IMR-90 (cell line): ENCODE measurements at regions not wholly inside any gene's neighbourhood (a gene's known extent, or its start where the extent isn't known, plus 50 kb on each side); places are given as distances from the start of the nearest gene placed in this dataset.

Source experiments
- ATAC-seq: fragments of 200-7000 bp; cut with Tn5 transposase; 2 replicates; pipeline ENCODE4 v1.9.1; 2020; ENCODE audit warnings: low read depth, mild to moderate bottlenecking, moderate library complexity
- BruUV-seq: library from RNA; stranded (reverse); fragments of 400-500 nt; replicated peaks from 2 replicates; lab custom pipeline; 2021; lab: Mats Ljungman, UMichigan
- CTCF ChIA-PET: fragments of 300-600 bp; formaldehyde crosslinking; extraction: SDS; loops from one replicate; lab custom pipeline; 2021; ENCODE audit warnings: antibody characterized with exemption; lab: Yijun Ruan, JAX
- POLR2A ChIA-PET: fragments of 300-600 bp; sonication (Branson Sonifier 250); formaldehyde crosslinking; loops from one replicate; lab custom pipeline; 2022; ENCODE audit warnings: antibody characterized with exemption; ENCODE audit not compliant: unreplicated experiment; lab: Charles Lee
- DNase-seq: peaks from one replicate; pipeline ENCODE4 v3.0.0; 2013
- H2AFZ ChIP-seq: replicated peaks from 2 replicates; pipeline ENCODE3; 2013; ENCODE audit warnings: low read length, mild to moderate bottlenecking; ENCODE audit not compliant: poor library complexity
- H2AK5ac ChIP-seq: 2 replicates; pipeline ENCODE4 v1.6.1; 2013; ENCODE audit warnings: low read depth, low read length, inconsistent platforms
- H2AK9ac ChIP-seq: replicated peaks from 2 replicates; pipeline ENCODE3; 2013; ENCODE audit warnings: mild to moderate bottlenecking, low read depth, low read length, moderate library complexity; ENCODE audit not compliant: poor library complexity
- H2BK120ac ChIP-seq: 2 replicates; pipeline ENCODE4 v1.6.1; 2013; ENCODE audit warnings: low read depth, low read length, inconsistent platforms
- H2BK15ac ChIP-seq: 3 replicates; pipeline ENCODE4 v1.6.1; 2013; ENCODE audit warnings: low read depth, low read length, inconsistent platforms
- H2BK20ac ChIP-seq: 2 replicates; pipeline ENCODE4 v1.6.1; 2013; ENCODE audit warnings: low read depth, mild to moderate bottlenecking, inconsistent platforms, low read length, moderate library complexity
- H2BK5ac ChIP-seq: 2 replicates; pipeline ENCODE4 v1.6.1; 2013; ENCODE audit warnings: mild to moderate bottlenecking, low read depth, low read length, inconsistent platforms; ENCODE audit not compliant: poor library complexity, severe bottlenecking
- H3K14ac ChIP-seq: replicated peaks from 2 replicates; pipeline ENCODE4 v1.6.1; 2013; ENCODE audit warnings: low read depth, low read length, inconsistent platforms
- H3K18ac ChIP-seq: 2 replicates; pipeline ENCODE4 v1.6.1; 2013; ENCODE audit warnings: low read depth, low read length, control low read depth
- H3K23ac ChIP-seq: 2 replicates; pipeline ENCODE4 v1.6.1; 2013; ENCODE audit warnings: low read depth, low read length, inconsistent platforms
- H3K27ac ChIP-seq: 2 replicates; pipeline ENCODE4 v1.5.1; 2013; ENCODE audit warnings: mild to moderate bottlenecking, control low read depth, low read length; ENCODE audit not compliant: insufficient read depth
- H3K27me3 ChIP-seq: 2 replicates; pipeline ENCODE4 v1.6.1; 2013; ENCODE audit warnings: low read length; ENCODE audit not compliant: control insufficient read depth, insufficient read depth
- H3K36me3 ChIP-seq: 2 replicates; pipeline ENCODE4 v1.6.1; 2013; ENCODE audit warnings: low read length, mixed read lengths; ENCODE audit not compliant: control insufficient read depth, insufficient read depth
- H3K4ac ChIP-seq: 2 replicates; pipeline ENCODE4 v1.6.1; 2013; ENCODE audit warnings: low read depth, low read length, inconsistent platforms
- H3K4me1 ChIP-seq: 2 replicates; pipeline ENCODE4 v1.6.1; 2013; ENCODE audit warnings: low read length, mixed read lengths; ENCODE audit not compliant: control insufficient read depth, insufficient read depth
- H3K4me2 ChIP-seq: 2 replicates; pipeline ENCODE4 v1.6.1; 2013; ENCODE audit warnings: low read depth, mild to moderate bottlenecking, control low read depth, low read length, moderate library complexity
- H3K4me3 ChIP-seq: 2 replicates; pipeline ENCODE4 v1.5.1; 2013; ENCODE audit warnings: low read depth, mild to moderate bottlenecking, control low read depth, low read length, moderate library complexity; ENCODE audit not compliant: insufficient read depth
- H3K56ac ChIP-seq: 2 replicates; pipeline ENCODE4 v1.6.1; 2013; ENCODE audit warnings: low read length, inconsistent platforms; ENCODE audit not compliant: insufficient read depth; ENCODE audit errors: extremely low read depth
- H3K79me1 ChIP-seq, 2 experiments: 2 replicates each; pipeline ENCODE4 v1.6.1; 2013; ENCODE audit warnings: low read length in 2 of 2, inconsistent platforms in 1 of 2, low read depth in 1 of 2
- H3K9ac ChIP-seq: 2 replicates; pipeline ENCODE4 v1.6.1; 2013; ENCODE audit warnings: low read depth, low read length, control low read depth
- H3K9me1 ChIP-seq: 2 replicates; pipeline ENCODE4 v1.6.1; 2013; ENCODE audit warnings: low read length, inconsistent platforms; ENCODE audit not compliant: insufficient read depth
- H3K9me3 ChIP-seq: 2 replicates; pipeline ENCODE4 v1.6.1; 2013; ENCODE audit warnings: low read length; ENCODE audit not compliant: control insufficient read depth, insufficient read depth
- H4K20me1 ChIP-seq: 2 replicates; pipeline ENCODE4 v1.6.1; 2013; ENCODE audit warnings: low read length, inconsistent platforms; ENCODE audit not compliant: insufficient read depth
- H4K5ac ChIP-seq: 2 replicates; pipeline ENCODE4 v1.6.1; 2013; ENCODE audit warnings: mild to moderate bottlenecking, low read depth, low read length, control low read depth
- H4K8ac ChIP-seq, 2 experiments: 2 replicates each; pipeline ENCODE4 v1.6.1; 2013; ENCODE audit warnings: low read depth in 2 of 2, low read length in 2 of 2, control low read depth in 1 of 2, inconsistent platforms in 1 of 2
- H4K91ac ChIP-seq: 2 replicates; pipeline ENCODE4 v1.6.1; 2013; ENCODE audit warnings: low read depth, low read length, inconsistent platforms; ENCODE audit not compliant: insufficient read depth
- CHD1 ChIP-seq: IDR thresholded peaks from 2 replicates; pipeline ENCODE4 v1.6.1; 2012; ENCODE audit warnings: low read depth, low read length, improper control_type of control experiment
- ELK1 ChIP-seq: fragments of 150-350 bp; IDR thresholded peaks from 2 replicates; pipeline ENCODE4 v1.6.1; 2016; ENCODE audit warnings: low read depth, mild to moderate bottlenecking, low read length, moderate library complexity, borderline replicate concordance
- FOS ChIP-seq: fragments of 150-350 bp; IDR thresholded peaks from 2 replicates; pipeline ENCODE4 v1.6.1; 2016; ENCODE audit warnings: low read depth, low read length
- MAZ ChIP-seq: IDR thresholded peaks from 2 replicates; pipeline ENCODE4 v1.6.1; 2012; ENCODE audit warnings: low read depth, mild to moderate bottlenecking, low read length, improper control_type of control experiment, moderate library complexity, borderline replicate concordance
- POLR2A ChIP-seq: IDR thresholded peaks from 2 replicates; pipeline ENCODE4 v1.6.1; 2012; ENCODE audit warnings: mild to moderate bottlenecking, low read depth, low read length
- RAD21 ChIP-seq: IDR thresholded peaks from 2 replicates; pipeline ENCODE4 v1.6.1; 2012; ENCODE audit warnings: low read length, improper control_type of control experiment
- RCOR1 ChIP-seq: IDR thresholded peaks from 2 replicates; pipeline ENCODE4 v1.6.1; 2012; ENCODE audit warnings: mild to moderate bottlenecking, low read length, improper control_type of control experiment; ENCODE audit not compliant: insufficient replicate concordance
- SMC3 ChIP-seq: fragments of 150-350 bp; IDR thresholded peaks from 2 replicates; pipeline ENCODE4 v1.6.1; 2016; ENCODE audit warnings: low read depth, mild to moderate bottlenecking, antibody characterized with exemption, low read length, moderate library complexity
- WGBS, 2 experiments: methylation state at CpG; one replicate each; pipeline versions ENCODE4 v1.1.5 to v1.1.7; 2013; ENCODE audit warnings: missing lambda C conversion rate in 2 of 2; ENCODE audit not compliant: insufficient read length in 1 of 2; ENCODE audit errors: extremely low coverage in 2 of 2; 5-methylcytosine and 5-hydroxymethylcytosine counted together
- dilution Hi-C: fragments of 300-500 bp; cut with HindIII; formaldehyde crosslinking; loops from one replicate; pipeline ENCODE4 v1.14.3; 2018; ENCODE audit warnings: low sequenced_read_pairs; ENCODE audit not compliant: unreplicated experiment
- in situ Hi-C: fragments of 300-500 bp; cut with MboI; formaldehyde crosslinking; loops from 3 replicates; pipeline ENCODE4 v1.14.3; 2019; ENCODE audit warnings: low sequenced_read_pairs, inconsistent platforms, mixed read lengths
- intact Hi-C: fragments of 100-400 bp; cut with micrococcal nuclease; formaldehyde crosslinking; loops from 2 replicates; pipeline ENCODE4 v1.10.0; 2022

DNA sequence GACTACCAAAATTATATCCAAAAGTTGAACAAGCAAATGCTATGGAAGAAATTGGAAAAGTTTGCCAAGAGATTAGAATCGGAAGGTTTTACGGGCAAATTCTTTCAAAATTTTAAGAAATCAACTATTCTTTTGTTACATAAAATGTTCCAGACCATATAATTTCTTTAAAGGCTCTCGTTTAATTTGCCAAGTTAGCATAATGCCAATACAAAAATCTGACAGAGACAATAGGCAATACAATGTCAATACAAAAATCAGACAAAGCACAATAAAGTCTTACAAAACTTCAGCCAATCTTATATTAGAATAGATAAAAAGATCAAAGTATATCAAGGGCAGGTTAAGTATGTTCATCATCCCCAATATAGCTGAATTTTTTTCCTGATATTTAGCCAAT lies 224.2 kb downstream of the BCL11A start:
- Histone ChIP-seq H3K4me1 (no peaks in the 10 kb centered on the region), H3K9me3 (no peaks in the 10 kb centered on the region), H3K9me1 (no peaks in the 10 kb centered on the region), H3K14ac (no peak overlapping the region), H2AK5ac (no peak overlapping the region), H3K9ac (no peak overlapping the region), H2AFZ (no peak overlapping the region), H3K27ac (no peak overlapping the region), H3K18ac (no peak overlapping the region), H3K36me3 (no peaks in the 10 kb centered on the region), H3K4me2 (no peak overlapping the region), H2BK120ac (no peak overlapping the region), H2BK15ac (no peak overlapping the region), H3K79me1 (no peaks in the 10 kb centered on the region), H3K4me3 (no peak overlapping the region), H3K56ac (no peak overlapping the region), H2BK20ac (no peak overlapping the region), H4K20me1 (no peaks in the 10 kb centered on the region), H3K27me3 (no peaks in the 10 kb centered on the region), H3K4ac (no peak overlapping the region), H4K8ac (no peak overlapping the region), H4K5ac (no peak overlapping the region), H2BK5ac (no peak overlapping the region), H2AK9ac (no peak overlapping the region), H3K23ac (no peak overlapping the region), H4K91ac (no peak overlapping the region)
- no TSS peak for BruUV-seq
- DNase-seq (no peak), ATAC-seq (no peak)
- no CpG with 5 or more reads among the region's 3 CpGs for WGBS, 2 experiments
- dilution Hi-C loops (no loop called here), in situ Hi-C loops (no loop called here), intact Hi-C loops (no loop called here)
- TF ChIP-seq FOS (no peak), ELK1 (no peak), MAZ (no peak), SMC3 (no peak), RCOR1 (no peak), RAD21 (no peak), POLR2A (no peak), CHD1 (no peak)
- ChIA-PET CTCF (no interaction called here), POLR2A (no interaction called here)
